ENCODE measurements at regions not wholly inside any gene's neighbourhood (a gene's known extent, or its start where the extent isn't known, plus 50 kb on each side); places are given as distances from the start of the nearest gene placed in this dataset.

- dilution Hi-C loops (cut with HindIII; ENCODE audit: low sequenced_read_pairs, unreplicated experiment) (no loop called here), in situ Hi-C loops (cut with MboI; ENCODE audit: low sequenced_read_pairs) (no loop called here)
- CTCF ChIA-PET: no interaction called here
These were observed 248.5 kb upstream of the NPY start for GRCh38 chr7:24035366-24036032.

More at GRCh38 chr7:24035366-24036032, 248.5 kb upstream of the NPY start:
- H2AK9ac ChIP-seq (replicated peaks; ENCODE audit: low read depth, low read length, poor library complexity): no peak overlapping the region
- no peak overlapping the region for H3K18ac ChIP-seq (ENCODE audit: low read depth, low read length)
- no peak overlapping the region for H3K4ac ChIP-seq (ENCODE audit: low read depth, low read length)
- no peak overlapping the region for H2BK120ac ChIP-seq (ENCODE audit: low read depth, low read length)
- H4K20me1 ChIP-seq (ENCODE audit: insufficient read depth, low read length): no peaks in the 10 kb centered on the region
- no peak overlapping the region for H3K4me2 ChIP-seq (ENCODE audit: low read depth, low read length)
- H3K27me3 ChIP-seq (ENCODE audit: control insufficient read depth, insufficient read depth, low read length): no peaks in the 10 kb centered on the region
- H2BK15ac ChIP-seq (ENCODE audit: low read depth, low read length): no peak overlapping the region
- no peak overlapping the region for H3K9ac ChIP-seq (ENCODE audit: low read depth, low read length)
- POLR2A ChIA-PET (ENCODE audit: unreplicated experiment): no interaction called here
- no peaks in the 10 kb centered on the region for H3K9me1 ChIP-seq (ENCODE audit: insufficient read depth, low read length)
- H4K91ac ChIP-seq (ENCODE audit: insufficient read depth, low read depth, low read length): no peak overlapping the region
- no peaks in the 10 kb centered on the region for H3K36me3 ChIP-seq (ENCODE audit: control insufficient read depth, insufficient read depth, low read length)
- no peak overlapping the region for H3K56ac ChIP-seq (ENCODE audit: extremely low read depth, insufficient read depth, low read length)
- no peak overlapping the region for H2BK5ac ChIP-seq (ENCODE audit: low read depth, low read length, poor library complexity, severe bottlenecking)
- TF ChIP-seq CHD1 (IDR thresholded peaks at IDR 0.05; ENCODE audit: low read depth, low read length) (no peak), RAD21 (IDR thresholded peaks at IDR 0.05; ENCODE audit: low read length) (no peak), FOS (IDR thresholded peaks at IDR 0.05; ENCODE audit: low read depth, low read length) (no peak), NFE2L2 (IDR thresholded peaks at IDR 0.05; ENCODE audit: low read depth, low read length) (no peak), BHLHE40 (IDR thresholded peaks at IDR 0.05; ENCODE audit: low read depth, low read length) (no peak), ELK1 (IDR thresholded peaks at IDR 0.05; ENCODE audit: borderline replicate concordance, low read depth, low read length) (no peak), SMC3 (IDR thresholded peaks at IDR 0.05; ENCODE audit: low read depth, low read length) (no peak), RCOR1 (IDR thresholded peaks at IDR 0.05; ENCODE audit: insufficient replicate concordance, low read length) (no peak), CTCF (conservative IDR thresholded peaks at IDR 0.05; ENCODE audit: low read depth, low read length) (no peak), RFX5 (IDR thresholded peaks at IDR 0.05; ENCODE audit: low read depth, low read length) (no peak), MXI1 (IDR thresholded peaks at IDR 0.05; ENCODE audit: borderline replicate concordance, low read depth, low read length) (no peak), CEBPB (IDR thresholded peaks at IDR 0.05; ENCODE audit: low read depth, low read length) (no peak), POLR2A (IDR thresholded peaks at IDR 0.05; ENCODE audit: low read depth, low read length) (no peak), MAFK (IDR thresholded peaks at IDR 0.05; ENCODE audit: low read depth, low read length) (no peak), MAZ (IDR thresholded peaks at IDR 0.05; ENCODE audit: borderline replicate concordance, low read depth, low read length) (no peak)
- no peaks in the 10 kb centered on the region for H3K79me1 ChIP-seq (ENCODE audit: low read depth in 1 of 2, low read length in 2 of 2)
- WGBS, 2 experiments (ENCODE audit: extremely low coverage in 2 of 2, insufficient read length in 1 of 2): 74% methylated on average over 3 of the region's 5 CpGs; no CpG with 5 or more reads in 1 of the 2 experiments
- H3K14ac ChIP-seq (replicated peaks; ENCODE audit: low read depth, low read length): no peak overlapping the region
- intact Hi-C loops (cut with micrococcal nuclease): no loop called here
- DNase-seq (no peak), ATAC-seq (ENCODE audit: low read depth) (no peak)
- no peak overlapping the region for H4K5ac ChIP-seq (ENCODE audit: low read depth, low read length)
- no TSS peak for BruUV-seq (replicated peaks)
- H3K23ac ChIP-seq (ENCODE audit: low read depth, low read length): no peak overlapping the region
- no peaks in the 10 kb centered on the region for H3K9me3 ChIP-seq (ENCODE audit: control insufficient read depth, insufficient read depth, low read length)
- H3K27ac ChIP-seq (ENCODE audit: insufficient read depth, low read length): no peak overlapping the region
- no peak overlapping the region for H3K4me3 ChIP-seq (ENCODE audit: insufficient read depth, low read depth, low read length)
- no peak overlapping the region for H2AK5ac ChIP-seq (ENCODE audit: low read depth, low read length)
- H2BK20ac ChIP-seq (ENCODE audit: low read depth, low read length): no peak overlapping the region
- no peaks in the 10 kb centered on the region for H3K4me1 ChIP-seq (ENCODE audit: control insufficient read depth, insufficient read depth, low read length)
- H4K8ac ChIP-seq (ENCODE audit: low read depth in 2 of 2, low read length in 2 of 2): no peak overlapping the region
- H2AFZ ChIP-seq (replicated peaks; ENCODE audit: low read length, poor library complexity): no peak overlapping the region

Data from IMR-90 (cell line).